ENCODE measurements at regions not wholly inside any gene's neighbourhood (a gene's known extent, or its start where the extent isn't known, plus 50 kb on each side); places are given as distances from the start of the nearest gene placed in this dataset.

DNA sequence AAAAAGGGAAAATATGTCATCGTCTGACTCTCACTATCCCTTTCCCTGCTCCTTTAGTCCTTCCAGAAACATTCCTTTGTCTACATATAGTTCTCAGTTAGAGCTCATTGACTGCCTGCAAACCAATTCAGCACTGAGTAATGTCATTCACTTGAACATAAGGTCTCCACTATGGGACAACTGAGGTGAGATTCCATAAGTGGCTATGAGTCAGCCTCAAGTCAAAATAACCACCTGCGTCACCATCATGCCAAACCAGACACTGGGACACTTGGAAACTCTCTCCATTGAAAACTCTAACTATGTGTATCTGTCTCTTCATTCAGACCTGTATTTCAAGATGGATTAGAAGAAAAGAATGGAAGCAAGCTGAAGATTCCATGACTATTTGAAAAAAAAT lies 878.0 kb upstream of the PIK3C3 start:
- TF ChIP-seq, protein P1, sequence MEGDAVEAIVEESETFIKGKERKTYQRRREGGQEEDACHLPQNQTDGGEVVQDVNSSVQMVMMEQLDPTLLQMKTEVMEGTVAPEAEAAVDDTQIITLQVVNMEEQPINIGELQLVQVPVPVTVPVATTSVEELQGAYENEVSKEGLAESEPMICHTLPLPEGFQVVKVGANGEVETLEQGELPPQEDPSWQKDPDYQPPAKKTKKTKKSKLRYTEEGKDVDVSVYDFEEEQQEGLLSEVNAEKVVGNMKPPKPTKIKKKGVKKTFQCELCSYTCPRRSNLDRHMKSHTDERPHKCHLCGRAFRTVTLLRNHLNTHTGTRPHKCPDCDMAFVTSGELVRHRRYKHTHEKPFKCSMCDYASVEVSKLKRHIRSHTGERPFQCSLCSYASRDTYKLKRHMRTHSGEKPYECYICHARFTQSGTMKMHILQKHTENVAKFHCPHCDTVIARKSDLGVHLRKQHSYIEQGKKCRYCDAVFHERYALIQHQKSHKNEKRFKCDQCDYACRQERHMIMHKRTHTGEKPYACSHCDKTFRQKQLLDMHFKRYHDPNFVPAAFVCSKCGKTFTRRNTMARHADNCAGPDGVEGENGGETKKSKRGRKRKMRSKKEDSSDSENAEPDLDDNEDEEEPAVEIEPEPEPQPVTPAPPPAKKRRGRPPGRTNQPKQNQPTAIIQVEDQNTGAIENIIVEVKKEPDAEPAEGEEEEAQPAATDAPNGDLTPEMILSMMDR (IDR thresholded peaks at IDR 0.05): no peak
- no peak for TF ChIP-seq POLR2A (IDR thresholded peaks at IDR 0.05)
